MG63 (cell line): ENCODE measurements at regions not wholly inside any gene's neighbourhood (a gene's known extent, or its start where the extent isn't known, plus 50 kb on each side); places are given as distances from the start of the nearest gene placed in this dataset.

Experiments
- DNase-seq: peaks from one replicate; pipeline ENCODE4 v3.0.0-alpha.2; 2020
- H3K27me3 ChIP-seq: fragments of 250-450 bp; sonication (Bioruptor Pico); 2 replicates; pipeline ENCODE4 v1.5.1; 2020; ENCODE audit warnings: mild to moderate bottlenecking, moderate library complexity
- H3K36me3 ChIP-seq: fragments of 250-450 bp; sonication (Bioruptor Pico); 2 replicates; pipeline ENCODE4 v1.5.1; 2020; ENCODE audit warnings: mild to moderate bottlenecking, moderate library complexity
- H3K4me3 ChIP-seq: fragments of 250-450 bp; sonication (Bioruptor Pico); 2 replicates; pipeline ENCODE4 v1.5.1; 2020; ENCODE audit warnings: mild to moderate bottlenecking, moderate library complexity
- H3K9me3 ChIP-seq: fragments of 250-450 bp; sonication (Bioruptor Pico); 2 replicates; pipeline ENCODE4 v1.5.1; 2020; ENCODE audit warnings: mild to moderate bottlenecking, moderate library complexity

DNA sequence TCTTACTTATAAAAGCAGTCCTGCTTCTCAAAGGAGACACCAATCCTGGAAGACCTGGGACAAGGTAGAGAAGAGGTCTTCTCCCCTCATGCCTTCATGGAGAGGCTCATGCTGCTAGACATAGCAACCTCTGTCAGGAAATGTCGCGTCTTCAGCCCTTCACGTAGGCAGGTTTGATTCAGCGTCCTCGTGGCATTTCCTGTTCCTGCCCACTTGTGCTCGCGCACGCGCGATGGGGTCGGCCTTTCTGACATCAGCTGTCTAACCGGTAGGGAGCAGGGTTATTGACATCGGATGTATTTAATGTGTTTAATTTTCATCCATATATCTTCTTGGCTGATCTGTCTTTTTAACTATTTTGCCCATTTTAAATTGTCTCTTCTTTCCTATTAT, 292.4 kb downstream of the THBS2 start:
- H3K4me3 ChIP-seq: no peak overlapping the region
- H3K9me3 ChIP-seq: peaks cover 10% of the 10 kb centered on the region
- no peaks in the 10 kb centered on the region for H3K27me3 ChIP-seq
- no peak for DNase-seq
- no peaks in the 10 kb centered on the region for H3K36me3 ChIP-seq

DNA sequence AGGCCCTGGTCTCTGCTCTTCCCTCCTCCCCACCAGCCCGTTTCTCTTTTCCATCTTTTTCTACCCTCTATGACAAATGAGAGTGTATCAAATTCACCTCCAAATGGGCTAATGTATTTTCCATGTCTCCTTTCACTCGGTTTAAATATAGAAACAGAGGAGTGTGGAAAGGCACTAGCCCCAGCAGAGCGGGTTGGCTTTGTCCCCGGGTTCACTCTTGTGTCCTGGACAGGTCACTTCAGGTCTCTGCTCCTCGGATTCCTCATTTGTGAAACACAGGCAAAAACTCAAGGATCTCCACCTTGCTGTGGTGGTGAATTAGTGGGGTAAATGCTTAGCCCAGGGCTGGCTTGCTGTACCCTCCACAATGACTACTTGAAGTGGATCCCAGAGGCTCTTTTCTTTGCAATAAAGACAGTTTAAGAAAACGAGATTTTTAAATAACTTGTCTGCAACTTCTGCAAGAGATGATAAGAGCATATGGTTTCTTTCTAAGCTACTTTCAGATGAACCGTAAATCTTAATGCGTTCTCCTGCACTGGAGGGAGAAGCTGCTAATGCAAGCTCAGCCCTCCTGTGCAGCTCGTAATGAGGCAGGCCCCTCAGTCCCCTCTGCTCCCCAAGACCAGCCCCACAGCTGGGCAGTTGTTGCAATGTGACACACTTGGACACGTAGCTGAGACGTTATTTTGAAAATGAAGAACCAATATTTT, 292.9 kb downstream of the THBS2 start:
- Histone ChIP-seq H3K36me3 (no peaks in the 10 kb centered on the region), H3K4me3 (no peak overlapping the region), H3K9me3 (peaks cover 10% of the 10 kb centered on the region), H3K27me3 (no peaks in the 10 kb centered on the region)
- no peak for DNase-seq

- no peaks in the 10 kb centered on the region for H3K36me3 ChIP-seq
- H3K9me3 ChIP-seq: peaks cover 3% of the 10 kb centered on the region
- H3K27me3 ChIP-seq: no peaks in the 10 kb centered on the region
- no peak overlapping the region for H3K4me3 ChIP-seq
- DNase-seq: no peak
These were observed 293.9 kb downstream of the THBS2 start for GRCh38 chr6:168959696-168960095.

DNA sequence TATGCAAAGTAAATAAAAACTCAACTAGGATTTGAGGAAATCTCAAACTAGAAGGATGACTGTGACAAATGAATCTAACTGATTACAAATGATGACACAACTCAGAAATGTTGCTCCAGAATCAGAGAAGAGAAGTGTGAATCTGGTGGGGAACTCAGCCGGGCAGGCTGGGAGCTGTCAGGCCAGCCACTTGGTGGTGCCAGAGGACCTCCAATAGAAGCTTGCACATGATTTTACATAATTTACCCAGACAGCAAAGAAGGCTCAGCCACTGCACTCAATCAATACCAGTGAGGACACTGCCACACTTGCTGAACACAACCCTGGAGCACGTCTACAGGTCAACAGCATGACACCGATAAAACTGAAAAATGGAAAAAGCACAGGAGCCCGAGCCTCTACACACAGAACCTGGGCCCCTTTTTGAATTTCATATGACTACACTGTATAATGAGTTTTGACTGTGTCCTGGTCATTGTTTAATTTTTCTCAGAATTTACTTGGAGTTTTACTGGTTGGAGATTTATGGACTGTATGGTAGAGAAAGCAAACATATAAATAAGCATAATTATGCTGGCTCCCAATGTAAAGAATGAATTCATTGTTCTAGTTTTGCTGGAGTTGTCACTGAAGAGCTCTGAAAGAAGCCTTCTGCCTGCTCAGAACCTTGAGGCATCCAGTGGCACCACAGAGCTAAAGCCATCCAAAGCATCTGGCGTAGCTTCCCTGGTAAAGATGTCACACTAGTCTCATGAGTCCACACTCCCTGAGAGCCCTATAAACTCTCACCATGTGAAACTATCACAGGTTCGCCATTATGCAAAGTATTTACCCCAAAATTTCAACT, 296.5 kb downstream of the THBS2 start:
- DNase-seq: peak; percentile 81
- no peak overlapping the region for H3K4me3 ChIP-seq
- no peaks in the 10 kb centered on the region for H3K36me3 ChIP-seq

DNA sequence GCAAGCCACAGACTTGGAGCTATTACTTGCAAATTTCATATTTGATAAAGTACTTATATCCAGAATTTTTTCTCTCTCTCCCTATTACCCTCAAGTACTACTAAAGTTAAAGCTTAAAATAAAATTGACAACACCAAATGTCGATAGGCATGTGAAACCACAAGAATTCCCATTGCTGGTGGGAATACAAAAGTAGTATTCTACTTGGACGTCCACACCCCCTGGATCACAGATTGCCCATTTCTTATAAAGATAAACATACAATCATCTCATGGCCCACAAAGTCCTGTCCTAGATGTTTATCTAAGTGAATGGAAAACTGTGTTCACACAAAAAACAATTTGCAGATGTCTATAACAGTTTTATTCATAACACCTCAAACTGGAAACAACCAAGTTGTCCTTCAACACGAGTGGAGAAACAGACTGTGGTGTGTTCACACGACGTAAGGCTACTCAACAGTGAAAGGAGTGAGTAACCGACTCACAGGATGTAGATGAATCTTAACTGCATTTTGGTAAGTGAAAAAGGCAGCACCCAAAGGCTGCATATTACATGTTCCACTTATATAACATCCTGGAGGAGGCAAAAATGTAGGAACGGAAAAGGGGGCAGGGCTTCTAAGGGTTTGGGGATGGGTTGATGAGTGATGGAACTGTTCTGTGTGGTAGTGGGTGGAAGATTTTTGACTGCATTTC, 297.4 kb downstream of the THBS2 start:
- Histone ChIP-seq H3K9me3 (no peaks in the 10 kb centered on the region), H3K36me3 (no peaks in the 10 kb centered on the region), H3K27me3 (no peaks in the 10 kb centered on the region), H3K4me3 (no peak overlapping the region)
- DNase-seq: no peak

More for the DNA sequence above, 296.5 kb downstream of the THBS2 start:
- Histone ChIP-seq H3K9me3 (no peaks in the 10 kb centered on the region), H3K27me3 (no peaks in the 10 kb centered on the region)

- H3K36me3 ChIP-seq: no peaks in the 10 kb centered on the region
- DNase-seq: no peak
- H3K9me3 ChIP-seq: no peaks in the 10 kb centered on the region
- H3K4me3 ChIP-seq: no peak overlapping the region
- no peaks in the 10 kb centered on the region for H3K27me3 ChIP-seq
These were observed 300.2 kb downstream of the THBS2 start for GRCh38 chr6:168953461-168953860.

DNA sequence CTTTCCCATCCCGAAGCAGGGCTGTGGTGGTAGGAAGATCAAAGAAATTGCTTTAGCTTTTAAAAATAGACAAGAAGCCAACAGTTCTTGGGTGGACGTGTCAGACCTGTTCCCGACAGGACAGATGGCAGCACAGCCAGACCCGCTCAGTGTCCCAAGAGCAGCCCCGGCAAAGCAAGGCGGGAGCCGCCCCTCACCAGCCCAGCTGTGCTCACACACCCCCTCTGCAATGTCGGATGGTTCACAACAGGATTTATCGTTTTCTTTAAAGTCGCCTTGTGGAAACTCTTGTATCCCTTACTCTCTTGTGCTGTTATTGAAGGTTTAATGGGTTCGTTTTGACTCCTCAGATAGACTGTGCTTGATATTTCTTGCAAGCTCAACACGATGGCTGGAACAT, 302.4 kb downstream of the THBS2 start:
- H3K36me3 ChIP-seq: no peaks in the 10 kb centered on the region
- no peak for DNase-seq
- no peaks in the 10 kb centered on the region for H3K27me3 ChIP-seq
- no peak overlapping the region for H3K4me3 ChIP-seq
- no peaks in the 10 kb centered on the region for H3K9me3 ChIP-seq

DNA sequence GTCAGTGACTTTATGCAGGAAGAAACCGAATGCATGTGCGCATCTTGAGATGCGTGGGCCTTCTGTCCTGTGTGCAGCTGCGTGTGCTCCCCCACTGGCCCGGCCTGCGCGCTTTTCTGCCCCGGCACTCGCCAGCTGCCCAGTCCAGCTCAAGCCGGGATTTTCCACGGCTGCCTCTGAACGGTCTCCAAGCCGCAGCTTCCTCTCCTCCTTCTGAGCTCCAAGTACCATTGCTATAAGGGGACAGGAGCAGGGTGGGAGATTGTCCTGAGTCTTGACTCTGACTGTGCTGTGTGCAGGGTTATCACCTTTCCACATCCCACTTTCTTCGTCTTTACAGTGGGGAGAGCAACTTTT, 302.8 kb downstream of the THBS2 start:
- H3K4me3 ChIP-seq: no peak overlapping the region
- no peaks in the 10 kb centered on the region for H3K9me3 ChIP-seq
- no peaks in the 10 kb centered on the region for H3K27me3 ChIP-seq
- H3K36me3 ChIP-seq: no peaks in the 10 kb centered on the region
- no peak for DNase-seq

DNA sequence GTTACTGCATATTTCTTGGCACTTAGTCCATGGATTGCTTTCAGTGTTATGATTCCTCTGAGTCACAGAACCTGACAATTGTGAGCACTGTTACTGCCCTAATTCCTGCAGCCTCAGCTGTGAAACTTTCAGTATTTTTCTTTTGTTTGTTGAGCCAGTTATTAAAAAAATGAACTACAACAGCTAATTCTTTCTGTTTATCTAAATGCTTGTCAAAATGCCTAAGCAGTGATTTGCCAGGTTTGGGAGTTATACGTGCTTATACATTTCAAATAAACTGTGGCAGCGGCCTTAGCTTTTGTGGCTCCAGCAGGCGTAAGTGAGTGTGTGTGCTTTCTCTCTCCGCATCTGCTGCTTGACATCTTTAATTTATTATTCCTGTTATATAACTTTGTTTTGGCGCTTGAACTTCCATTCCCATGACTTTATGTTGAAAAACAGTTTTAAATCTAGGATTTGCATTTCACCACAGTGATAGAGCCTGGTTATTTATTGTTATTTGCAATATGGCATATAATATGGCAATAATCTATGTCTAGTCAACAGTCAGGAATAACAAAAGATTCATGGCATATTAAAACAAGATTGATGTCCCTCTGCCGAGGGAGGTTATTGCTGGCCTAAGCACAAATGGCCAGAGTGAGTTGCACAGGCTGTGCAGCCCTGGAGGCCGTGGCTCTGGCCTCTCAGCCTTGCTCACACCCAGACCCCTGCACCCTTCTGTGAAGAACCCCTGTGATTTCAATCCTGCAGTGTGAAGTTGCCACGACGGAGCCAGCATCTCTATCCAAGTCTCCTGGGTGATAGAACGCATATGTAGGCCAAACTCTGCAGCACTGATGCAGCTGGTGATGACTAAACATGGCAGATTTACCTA, 303.4 kb downstream of the THBS2 start:
- Histone ChIP-seq H3K27me3 (no peaks in the 10 kb centered on the region), H3K36me3 (no peaks in the 10 kb centered on the region), H3K9me3 (no peaks in the 10 kb centered on the region), H3K4me3 (no peak overlapping the region)
- no peak for DNase-seq

- no peaks in the 10 kb centered on the region for H3K36me3 ChIP-seq
- no peak for DNase-seq
- no peaks in the 10 kb centered on the region for H3K9me3 ChIP-seq
- no peaks in the 10 kb centered on the region for H3K27me3 ChIP-seq
- H3K4me3 ChIP-seq: no peak overlapping the region
These were observed 304.6 kb downstream of the THBS2 start for GRCh38 chr6:168948990-168949531.

GRCh38 chr6:168948002-168948401, 305.6 kb downstream of the THBS2 start:
- Histone ChIP-seq H3K4me3 (no peak overlapping the region), H3K9me3 (no peaks in the 10 kb centered on the region), H3K36me3 (no peaks in the 10 kb centered on the region), H3K27me3 (no peaks in the 10 kb centered on the region)
- no peak for DNase-seq

GRCh38 chr6:168943231-168943905, 310.3 kb downstream of the THBS2 start:
- no peaks in the 10 kb centered on the region for H3K36me3 ChIP-seq
- no peak overlapping the region for H3K4me3 ChIP-seq
- no peaks in the 10 kb centered on the region for H3K27me3 ChIP-seq
- DNase-seq: no peak
- no peaks in the 10 kb centered on the region for H3K9me3 ChIP-seq

GRCh38 chr6:168942646-168943045, 311.0 kb downstream of the THBS2 start:
- no peak for DNase-seq
- H3K9me3 ChIP-seq: no peaks in the 10 kb centered on the region

GRCh38 chr6:168941036-168941435, 312.6 kb downstream of the THBS2 start:
- Histone ChIP-seq H3K4me3 (no peak overlapping the region), H3K27me3 (no peaks in the 10 kb centered on the region), H3K36me3 (no peaks in the 10 kb centered on the region), H3K9me3 (no peaks in the 10 kb centered on the region)
- peak; percentile 46 for DNase-seq

More at GRCh38 chr6:168942646-168943045, 311.0 kb downstream of the THBS2 start:
- Histone ChIP-seq H3K27me3 (no peaks in the 10 kb centered on the region), H3K4me3 (no peak overlapping the region), H3K36me3 (no peaks in the 10 kb centered on the region)

GRCh38 chr6:168939796-168940195, 313.9 kb downstream of the THBS2 start:
- H3K36me3 ChIP-seq: no peaks in the 10 kb centered on the region
- H3K27me3 ChIP-seq: no peaks in the 10 kb centered on the region
- no peaks in the 10 kb centered on the region for H3K9me3 ChIP-seq
- no peak overlapping the region for H3K4me3 ChIP-seq
- DNase-seq: no peak

DNA sequence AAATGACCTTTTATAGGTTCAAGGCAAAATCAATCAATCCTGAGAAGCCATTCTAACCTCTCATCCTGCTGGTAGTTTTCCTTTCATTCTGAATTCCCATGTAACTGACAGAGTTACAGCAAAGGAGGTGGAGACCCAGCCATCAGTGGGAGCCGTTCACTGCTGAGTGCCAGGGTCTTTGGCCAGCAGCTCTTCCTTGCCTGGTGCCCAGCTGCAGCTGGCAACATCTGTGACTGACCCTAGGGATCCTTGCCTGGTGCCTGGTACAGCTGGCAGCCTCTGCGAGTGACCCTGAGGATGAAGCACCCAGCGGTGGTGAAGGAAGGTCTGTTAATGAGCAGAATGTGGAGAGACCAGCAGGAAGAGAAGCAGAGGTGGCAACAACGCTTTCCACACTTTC, 314.6 kb downstream of the THBS2 start:
- Histone ChIP-seq H3K9me3 (no peaks in the 10 kb centered on the region), H3K36me3 (no peaks in the 10 kb centered on the region), H3K27me3 (no peaks in the 10 kb centered on the region), H3K4me3 (no peak overlapping the region)
- DNase-seq: peak; percentile 65
